ENCODE measurements at regions not wholly inside any gene's neighbourhood (a gene's known extent, or its start where the extent isn't known, plus 50 kb on each side); places are given as distances from the start of the nearest gene placed in this dataset.

DNA sequence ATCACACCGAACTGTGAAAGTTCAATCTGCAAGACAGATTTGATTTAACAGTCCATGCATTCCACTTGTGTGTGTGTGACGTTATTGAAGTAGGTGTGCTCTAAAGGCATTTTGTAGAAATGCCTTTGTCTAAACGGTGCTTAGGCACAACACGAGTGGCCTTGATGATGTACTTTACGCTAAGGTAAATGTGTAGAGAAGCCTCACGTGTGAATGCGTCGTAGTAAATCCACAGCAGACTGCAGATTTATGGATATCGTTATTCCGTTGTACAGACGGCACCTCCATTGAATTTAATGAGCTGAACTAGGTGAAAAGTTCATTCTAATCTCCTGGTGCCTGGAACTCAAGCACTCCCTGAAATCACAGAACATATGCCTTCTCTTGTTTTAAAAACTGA is 202.8 kb upstream of the STXBP6 start:
- Histone ChIP-seq H3K27ac (ENCODE audit: low read depth in 1 of 3, low read length in 2 of 3) (no peak overlapping the region), H3K4me3 (ENCODE audit: low read depth in 1 of 3, low read length in 3 of 3) (no peak overlapping the region), H3K4me1 (ENCODE audit: control insufficient read depth in 3 of 3, insufficient read depth in 2 of 3, low read depth in 1 of 3, low read length in 2 of 3) (no peaks in the 10 kb centered on the region), H3K9me3 (ENCODE audit: control insufficient read depth in 2 of 2, insufficient read depth in 1 of 2, low read depth in 1 of 2, low read length in 1 of 2) (no peaks in the 10 kb centered on the region), H3K27me3 (ENCODE audit: control insufficient read depth in 3 of 3, insufficient read depth in 3 of 3, low read length in 3 of 3) (no peaks in the 10 kb centered on the region), H3K36me3 (ENCODE audit: control insufficient read depth in 3 of 3, insufficient read depth in 2 of 3, low read depth in 1 of 3, low read length in 3 of 3) (no peaks in the 10 kb centered on the region)
- WGBS, 3 donors: 73 to 81% (median 77%) methylated on average over 11 of the region's 11 CpGs
- no peak for FAIRE-seq
- DNase-seq: no peak

DNA sequence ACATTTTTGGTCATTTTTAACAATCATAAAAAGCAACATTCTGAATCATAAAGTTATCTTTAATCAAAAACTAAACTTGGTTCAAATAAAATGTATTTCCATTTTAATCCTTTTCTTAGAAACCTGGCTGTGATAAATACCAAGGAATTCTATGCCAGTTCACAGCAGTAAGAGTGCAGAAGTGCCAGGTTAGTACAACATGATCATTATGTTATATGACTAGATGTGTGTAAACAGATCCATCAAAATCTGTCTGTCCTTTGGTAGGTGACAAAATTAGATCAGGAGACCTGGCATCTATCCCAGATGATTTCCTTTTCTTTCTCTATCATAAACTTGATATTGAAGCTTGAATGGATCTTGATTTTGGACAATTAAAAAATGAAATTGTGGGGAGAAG is 200.6 kb upstream of the STXBP6 start:
- H3K27ac ChIP-seq (ENCODE audit: low read depth in 1 of 3, low read length in 2 of 3): no peak overlapping the region
- H3K36me3 ChIP-seq (ENCODE audit: control insufficient read depth in 3 of 3, insufficient read depth in 2 of 3, low read depth in 1 of 3, low read length in 3 of 3): no peaks in the 10 kb centered on the region
- H3K9me3 ChIP-seq (ENCODE audit: control insufficient read depth in 2 of 2, insufficient read depth in 1 of 2, low read depth in 1 of 2, low read length in 1 of 2): no peaks in the 10 kb centered on the region
- no peak for DNase-seq
- H3K4me1 ChIP-seq (ENCODE audit: control insufficient read depth in 3 of 3, insufficient read depth in 2 of 3, low read depth in 1 of 3, low read length in 2 of 3): no peaks in the 10 kb centered on the region
- FAIRE-seq: no peak
- no peaks in the 10 kb centered on the region for H3K27me3 ChIP-seq (ENCODE audit: control insufficient read depth in 3 of 3, insufficient read depth in 3 of 3, low read length in 3 of 3)
- no peak overlapping the region for H3K4me3 ChIP-seq (ENCODE audit: low read depth in 1 of 3, low read length in 3 of 3)

DNA sequence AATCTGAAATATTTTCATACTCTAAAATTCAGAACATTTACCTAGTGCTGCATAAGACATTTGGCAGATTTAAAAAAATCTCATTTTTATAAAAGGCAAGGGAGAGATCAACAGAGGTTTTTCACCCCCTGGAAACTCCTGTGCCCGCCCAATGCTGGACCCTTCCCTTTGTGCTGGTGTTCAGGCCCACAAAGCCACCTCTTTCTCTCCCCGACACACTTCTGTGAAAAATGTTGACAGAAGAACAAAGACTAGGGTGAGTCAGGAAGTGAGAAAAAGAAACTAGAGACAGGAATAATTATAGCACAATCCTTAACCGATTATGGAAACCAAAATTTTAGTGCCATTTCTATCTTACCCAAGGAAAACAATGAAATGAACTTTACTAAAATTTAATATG is 197.7 kb upstream of the STXBP6 start:
- no peak for FAIRE-seq
- no peaks in the 10 kb centered on the region for H3K9me3 ChIP-seq (ENCODE audit: control insufficient read depth in 2 of 2, insufficient read depth in 1 of 2, low read depth in 1 of 2, low read length in 1 of 2)
- WGBS, 3 donors: 65 to 71% (median 69%) methylated on average over 3 of the region's 3 CpGs
- no peak overlapping the region for H3K27ac ChIP-seq (ENCODE audit: low read depth in 1 of 3, low read length in 2 of 3)
- H3K27me3 ChIP-seq (ENCODE audit: control insufficient read depth in 3 of 3, insufficient read depth in 3 of 3, low read length in 3 of 3): no peaks in the 10 kb centered on the region
- H3K36me3 ChIP-seq (ENCODE audit: control insufficient read depth in 3 of 3, insufficient read depth in 2 of 3, low read depth in 1 of 3, low read length in 3 of 3): no peaks in the 10 kb centered on the region
- DNase-seq: no peak
- no peaks in the 10 kb centered on the region for H3K4me1 ChIP-seq (ENCODE audit: control insufficient read depth in 3 of 3, insufficient read depth in 2 of 3, low read depth in 1 of 3, low read length in 2 of 3)
- H3K4me3 ChIP-seq (ENCODE audit: low read depth in 1 of 3, low read length in 3 of 3): no peak overlapping the region

DNA sequence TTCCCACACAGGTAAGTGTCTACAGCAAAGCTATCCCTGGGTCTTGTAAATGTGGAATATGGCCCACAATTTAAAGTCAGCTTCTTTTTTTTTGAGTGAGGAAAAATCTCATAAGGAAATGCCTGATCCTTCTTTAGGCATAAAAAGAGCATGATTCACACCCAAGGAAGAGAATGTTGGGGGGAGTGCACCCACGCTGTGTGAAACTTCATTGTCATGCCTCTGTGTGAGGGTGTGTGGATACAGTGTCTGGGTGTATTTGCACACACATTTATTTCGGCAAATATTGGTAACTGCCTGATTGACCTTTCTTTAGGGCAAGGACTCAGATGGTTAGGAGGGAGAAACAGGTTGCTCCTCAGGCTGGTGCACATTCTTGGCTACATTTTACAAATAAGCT is 196.8 kb upstream of the STXBP6 start:
- FAIRE-seq: no peak
- Histone ChIP-seq H3K4me3 (ENCODE audit: low read depth in 1 of 3, low read length in 3 of 3) (no peak overlapping the region), H3K27ac (ENCODE audit: low read depth in 1 of 3, low read length in 2 of 3) (no peak overlapping the region), H3K27me3 (ENCODE audit: control insufficient read depth in 3 of 3, insufficient read depth in 3 of 3, low read length in 3 of 3) (no peaks in the 10 kb centered on the region), H3K36me3 (ENCODE audit: control insufficient read depth in 3 of 3, insufficient read depth in 2 of 3, low read depth in 1 of 3, low read length in 3 of 3) (no peaks in the 10 kb centered on the region), H3K4me1 (ENCODE audit: control insufficient read depth in 3 of 3, insufficient read depth in 2 of 3, low read depth in 1 of 3, low read length in 2 of 3) (no peaks in the 10 kb centered on the region), H3K9me3 (ENCODE audit: control insufficient read depth in 2 of 2, insufficient read depth in 1 of 2, low read depth in 1 of 2, low read length in 1 of 2) (no peaks in the 10 kb centered on the region)
- 72 to 77% (median 75%) methylated on average over 2 of the region's 2 CpGs for WGBS, 3 donors
- DNase-seq: no peak

DNA sequence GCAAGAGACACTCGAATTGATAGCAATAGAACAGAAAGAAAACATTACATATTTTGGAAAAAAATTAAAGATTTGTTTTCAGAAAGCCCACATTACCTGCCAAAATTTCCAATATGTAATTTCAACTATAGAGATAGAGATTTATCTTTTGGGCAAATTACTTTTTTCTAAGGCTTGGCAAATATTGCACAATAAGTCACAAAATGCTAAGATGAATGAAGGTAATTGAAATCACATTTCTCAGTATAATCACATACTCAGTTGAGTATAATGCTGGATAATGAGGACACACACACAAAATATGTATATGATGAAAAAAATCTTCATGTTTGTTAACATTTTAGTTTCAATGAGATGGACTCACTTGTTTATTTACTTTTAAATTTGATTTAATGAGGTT is 189.2 kb upstream of the STXBP6 start:
- no peaks in the 10 kb centered on the region for H3K4me1 ChIP-seq (ENCODE audit: control insufficient read depth in 3 of 3, insufficient read depth in 2 of 3, low read depth in 1 of 3, low read length in 2 of 3)
- no peak overlapping the region for H3K4me3 ChIP-seq (ENCODE audit: low read depth in 1 of 3, low read length in 3 of 3)
- H3K27me3 ChIP-seq (ENCODE audit: control insufficient read depth in 3 of 3, insufficient read depth in 3 of 3, low read length in 3 of 3): no peaks in the 10 kb centered on the region
- no peaks in the 10 kb centered on the region for H3K9me3 ChIP-seq (ENCODE audit: control insufficient read depth in 2 of 2, insufficient read depth in 1 of 2, low read depth in 1 of 2, low read length in 1 of 2)
- DNase-seq: no peak
- no peaks in the 10 kb centered on the region for H3K36me3 ChIP-seq (ENCODE audit: control insufficient read depth in 3 of 3, insufficient read depth in 2 of 3, low read depth in 1 of 3, low read length in 3 of 3)
- WGBS, 3 donors: 42 to 64% (median 51%) methylated on average over 1 of the region's 1 CpG
- no peak for FAIRE-seq
- H3K27ac ChIP-seq (ENCODE audit: low read depth in 1 of 3, low read length in 2 of 3): no peak overlapping the region

DNA sequence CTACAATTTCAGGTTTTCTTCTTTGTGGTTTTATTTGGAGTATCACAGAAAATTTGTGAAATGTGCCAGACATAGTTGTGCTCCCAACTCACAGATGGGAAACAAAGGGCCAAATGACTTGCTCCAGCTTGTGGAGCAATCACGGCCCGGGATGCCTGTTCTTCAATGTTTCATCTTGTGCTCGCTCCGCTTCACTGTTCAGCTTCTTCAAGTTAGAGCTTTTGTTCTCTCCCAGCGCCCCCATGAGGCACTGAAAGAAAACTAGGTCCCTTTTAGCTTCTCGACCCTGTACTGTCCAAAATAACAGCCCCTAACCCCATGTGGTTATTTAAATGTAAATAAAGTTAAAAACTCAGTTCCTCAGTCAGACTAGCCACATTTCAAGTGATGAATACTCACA is 187.9 kb upstream of the STXBP6 start:
- Histone ChIP-seq H3K4me3 (ENCODE audit: low read depth in 1 of 3, low read length in 3 of 3) (no peak overlapping the region), H3K36me3 (ENCODE audit: control insufficient read depth in 3 of 3, insufficient read depth in 2 of 3, low read depth in 1 of 3, low read length in 3 of 3) (no peaks in the 10 kb centered on the region), H3K27ac (ENCODE audit: low read depth in 1 of 3, low read length in 2 of 3) (no peak overlapping the region), H3K27me3 (ENCODE audit: control insufficient read depth in 3 of 3, insufficient read depth in 3 of 3, low read length in 3 of 3) (no peaks in the 10 kb centered on the region), H3K9me3 (ENCODE audit: control insufficient read depth in 2 of 2, insufficient read depth in 1 of 2, low read depth in 1 of 2, low read length in 1 of 2) (no peaks in the 10 kb centered on the region), H3K4me1 (ENCODE audit: control insufficient read depth in 3 of 3, insufficient read depth in 2 of 3, low read depth in 1 of 3, low read length in 2 of 3) (no peaks in the 10 kb centered on the region)
- 4 to 9% (median 5%) methylated on average over 6 of the region's 6 CpGs for WGBS, 3 donors
- DNase-seq (peak; percentile 20 to 66), FAIRE-seq (no peak)

DNA sequence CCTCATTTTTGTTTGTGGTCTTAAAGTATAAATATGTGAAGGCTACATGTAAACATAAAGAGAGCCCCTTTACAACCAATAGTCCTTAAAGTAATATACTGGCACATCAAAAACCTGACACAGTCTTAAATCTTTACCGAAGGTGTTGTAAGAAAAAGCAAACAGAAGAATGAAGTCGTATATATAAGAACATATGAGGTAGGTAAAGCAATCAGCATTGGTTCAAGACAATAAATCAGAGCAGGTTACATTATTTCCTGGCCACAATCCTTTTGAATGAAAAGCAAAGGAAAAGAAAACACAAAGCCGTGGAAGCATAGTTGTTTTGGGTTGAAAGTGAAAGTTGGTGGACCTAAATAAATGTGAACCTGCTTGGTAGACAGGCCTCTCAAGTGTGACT is 183.7 kb upstream of the STXBP6 start:
- H3K9me3 ChIP-seq (ENCODE audit: control insufficient read depth in 2 of 2, insufficient read depth in 1 of 2, low read depth in 1 of 2, low read length in 1 of 2): no peaks in the 10 kb centered on the region
- no peak overlapping the region for H3K4me3 ChIP-seq (ENCODE audit: low read depth in 1 of 3, low read length in 3 of 3)
- FAIRE-seq: no peak
- WGBS, 3 donors: 6 to 46% (median 14%) methylated on average over 3 of the region's 3 CpGs
- no peak overlapping the region for H3K27ac ChIP-seq (ENCODE audit: low read depth in 1 of 3, low read length in 2 of 3)
- H3K4me1 ChIP-seq (ENCODE audit: control insufficient read depth in 3 of 3, insufficient read depth in 2 of 3, low read depth in 1 of 3, low read length in 2 of 3): no peaks in the 10 kb centered on the region
- peak in 1 of 2 donors; percentile 33 for DNase-seq
- no peaks in the 10 kb centered on the region for H3K36me3 ChIP-seq (ENCODE audit: control insufficient read depth in 3 of 3, insufficient read depth in 2 of 3, low read depth in 1 of 3, low read length in 3 of 3)
- no peaks in the 10 kb centered on the region for H3K27me3 ChIP-seq (ENCODE audit: control insufficient read depth in 3 of 3, insufficient read depth in 3 of 3, low read length in 3 of 3)

DNA sequence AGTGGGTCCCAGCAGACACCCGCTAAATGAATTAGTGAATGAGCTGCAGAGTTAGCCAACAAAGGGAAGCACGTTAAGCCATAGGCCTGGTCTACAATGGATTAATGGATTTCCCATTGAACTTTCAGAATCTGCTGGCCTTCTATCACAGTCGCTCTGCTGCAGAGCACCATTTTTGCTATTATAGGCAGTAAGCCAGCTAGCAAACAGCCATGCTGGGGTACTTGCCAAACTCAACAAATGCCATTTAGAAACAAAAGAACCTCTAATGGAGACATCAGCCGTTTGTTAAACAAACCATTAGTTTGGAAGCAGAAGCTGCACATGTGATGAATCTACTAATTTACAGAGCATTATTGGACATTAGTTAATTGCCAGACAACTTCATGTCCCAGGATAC is 181.1 kb upstream of the STXBP6 start:
- Histone ChIP-seq H3K4me1 (ENCODE audit: control insufficient read depth in 3 of 3, insufficient read depth in 2 of 3, low read depth in 1 of 3, low read length in 2 of 3) (no peaks in the 10 kb centered on the region), H3K27ac (ENCODE audit: low read depth in 1 of 3, low read length in 2 of 3) (no peak overlapping the region), H3K27me3 (ENCODE audit: control insufficient read depth in 3 of 3, insufficient read depth in 3 of 3, low read length in 3 of 3) (no peaks in the 10 kb centered on the region), H3K4me3 (ENCODE audit: low read depth in 1 of 3, low read length in 3 of 3) (no peak overlapping the region), H3K9me3 (ENCODE audit: control insufficient read depth in 2 of 2, insufficient read depth in 1 of 2, low read depth in 1 of 2, low read length in 1 of 2) (no peaks in the 10 kb centered on the region), H3K36me3 (ENCODE audit: control insufficient read depth in 3 of 3, insufficient read depth in 2 of 3, low read depth in 1 of 3, low read length in 3 of 3) (no peaks in the 10 kb centered on the region)
- 62 to 72% (median 71%) methylated on average over 4 of the region's 4 CpGs for WGBS, 3 donors
- DNase-seq: no peak
- FAIRE-seq: no peak

DNA sequence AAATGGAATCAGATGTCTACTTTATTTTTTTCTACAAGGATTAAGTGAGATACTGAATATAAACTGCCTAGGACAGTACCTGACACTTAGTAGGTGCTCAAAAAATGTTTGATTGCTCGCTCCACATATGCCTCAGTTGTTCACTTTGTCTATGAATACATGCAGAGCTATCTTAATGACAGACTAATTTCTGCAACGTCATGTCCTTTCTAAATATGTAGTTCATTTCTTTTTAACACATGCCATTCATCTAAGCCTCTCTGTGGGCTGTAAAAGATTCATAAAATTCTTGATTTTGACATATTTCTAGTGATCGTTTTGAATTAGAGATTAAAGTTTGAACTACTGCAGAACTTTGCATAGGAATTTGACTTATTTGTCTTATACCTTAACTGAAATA is 176.3 kb upstream of the STXBP6 start:
- no peak for DNase-seq
- no peaks in the 10 kb centered on the region for H3K36me3 ChIP-seq (ENCODE audit: control insufficient read depth in 3 of 3, insufficient read depth in 2 of 3, low read depth in 1 of 3, low read length in 3 of 3)
- peaks cover 0 to 3% (median 0%) of the 10 kb centered on the region in 3 donors for H3K27me3 ChIP-seq (ENCODE audit: control insufficient read depth in 3 of 3, insufficient read depth in 3 of 3, low read length in 3 of 3)
- 69 to 89% (median 74%) methylated on average over 3 of the region's 3 CpGs for WGBS, 3 donors
- H3K27ac ChIP-seq (ENCODE audit: low read depth in 1 of 3, low read length in 2 of 3): no peak overlapping the region
- no peak for FAIRE-seq
- no peak overlapping the region for H3K4me3 ChIP-seq (ENCODE audit: low read depth in 1 of 3, low read length in 3 of 3)
- peaks cover 0 to 3% (median 0%) of the 10 kb centered on the region in 3 donors for H3K4me1 ChIP-seq (ENCODE audit: control insufficient read depth in 3 of 3, insufficient read depth in 2 of 3, low read depth in 1 of 3, low read length in 2 of 3)
- no peaks in the 10 kb centered on the region for H3K9me3 ChIP-seq (ENCODE audit: control insufficient read depth in 2 of 2, insufficient read depth in 1 of 2, low read depth in 1 of 2, low read length in 1 of 2)
